ENCODE measurements at regions not wholly inside any gene's neighbourhood (a gene's known extent, or its start where the extent isn't known, plus 50 kb on each side); places are given as distances from the start of the nearest gene placed in this dataset.

DNA sequence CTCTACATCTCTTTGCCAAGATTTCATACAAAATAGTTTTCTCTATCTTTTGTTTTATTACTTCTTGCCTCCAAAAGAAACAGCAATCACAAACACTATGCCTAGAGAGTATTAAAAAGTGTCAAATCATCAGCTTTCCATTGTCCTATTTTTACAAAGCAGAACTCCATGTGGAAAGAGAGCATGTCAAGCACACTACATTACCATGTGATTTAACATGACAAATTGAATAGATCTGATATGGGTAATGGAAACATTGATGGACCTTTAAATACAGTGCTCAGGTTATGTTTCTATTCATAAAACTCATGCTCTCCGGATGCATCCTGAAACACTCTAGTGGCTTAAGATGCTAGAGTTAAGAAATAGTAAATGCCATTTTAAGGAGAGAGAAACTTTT lies 791.4 kb upstream of the CTNND2 start:
- no peaks in the 10 kb centered on the region for H3K9me3 Mint-ChIP-seq
- no peak overlapping the region for H3K4me3 Mint-ChIP-seq
- H3K27me3 Mint-ChIP-seq (ENCODE audit: low read depth) = no peaks in the 10 kb centered on the region
- no peak overlapping the region for H3K27ac Mint-ChIP-seq
- TF ChIP-seq, protein P1, sequence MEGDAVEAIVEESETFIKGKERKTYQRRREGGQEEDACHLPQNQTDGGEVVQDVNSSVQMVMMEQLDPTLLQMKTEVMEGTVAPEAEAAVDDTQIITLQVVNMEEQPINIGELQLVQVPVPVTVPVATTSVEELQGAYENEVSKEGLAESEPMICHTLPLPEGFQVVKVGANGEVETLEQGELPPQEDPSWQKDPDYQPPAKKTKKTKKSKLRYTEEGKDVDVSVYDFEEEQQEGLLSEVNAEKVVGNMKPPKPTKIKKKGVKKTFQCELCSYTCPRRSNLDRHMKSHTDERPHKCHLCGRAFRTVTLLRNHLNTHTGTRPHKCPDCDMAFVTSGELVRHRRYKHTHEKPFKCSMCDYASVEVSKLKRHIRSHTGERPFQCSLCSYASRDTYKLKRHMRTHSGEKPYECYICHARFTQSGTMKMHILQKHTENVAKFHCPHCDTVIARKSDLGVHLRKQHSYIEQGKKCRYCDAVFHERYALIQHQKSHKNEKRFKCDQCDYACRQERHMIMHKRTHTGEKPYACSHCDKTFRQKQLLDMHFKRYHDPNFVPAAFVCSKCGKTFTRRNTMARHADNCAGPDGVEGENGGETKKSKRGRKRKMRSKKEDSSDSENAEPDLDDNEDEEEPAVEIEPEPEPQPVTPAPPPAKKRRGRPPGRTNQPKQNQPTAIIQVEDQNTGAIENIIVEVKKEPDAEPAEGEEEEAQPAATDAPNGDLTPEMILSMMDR (IDR thresholded peaks at IDR 0.05; ENCODE audit: unreplicated experiment in 3 of 3) = no peak
- no peaks in the 10 kb centered on the region for H3K4me1 Mint-ChIP-seq
- H3K36me3 Mint-ChIP-seq (ENCODE audit: low read depth) = no peaks in the 10 kb centered on the region

DNA sequence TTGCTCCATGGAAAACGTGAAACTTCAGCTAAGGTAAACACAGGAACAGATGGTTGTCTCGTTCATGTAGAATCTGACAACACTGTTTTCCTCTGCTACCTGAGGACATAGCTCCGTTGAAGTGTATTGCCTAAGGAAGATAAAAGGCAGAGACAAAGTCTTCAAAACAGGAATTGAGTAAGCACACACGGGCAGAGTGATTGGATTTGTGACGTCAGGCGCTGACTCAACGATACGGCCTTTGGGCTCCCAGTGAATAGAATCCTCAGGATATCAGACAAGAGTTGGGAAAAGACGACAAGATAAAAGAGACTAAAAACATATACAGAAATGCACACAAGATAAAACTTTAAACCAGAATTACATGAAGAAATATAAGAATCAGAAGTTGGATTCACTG lies 787.1 kb upstream of the CTNND2 start:
- TF ChIP-seq, protein P1 (IDR thresholded peaks at IDR 0.05; ENCODE audit: unreplicated experiment in 3 of 3) = no peak
- Mint-ChIP-seq H3K9me3 (no peaks in the 10 kb centered on the region), H3K27me3 (ENCODE audit: low read depth) (no peaks in the 10 kb centered on the region), H3K36me3 (ENCODE audit: low read depth) (no peaks in the 10 kb centered on the region), H3K27ac (no peak overlapping the region), H3K4me1 (no peaks in the 10 kb centered on the region), H3K4me3 (no peak overlapping the region)

DNA sequence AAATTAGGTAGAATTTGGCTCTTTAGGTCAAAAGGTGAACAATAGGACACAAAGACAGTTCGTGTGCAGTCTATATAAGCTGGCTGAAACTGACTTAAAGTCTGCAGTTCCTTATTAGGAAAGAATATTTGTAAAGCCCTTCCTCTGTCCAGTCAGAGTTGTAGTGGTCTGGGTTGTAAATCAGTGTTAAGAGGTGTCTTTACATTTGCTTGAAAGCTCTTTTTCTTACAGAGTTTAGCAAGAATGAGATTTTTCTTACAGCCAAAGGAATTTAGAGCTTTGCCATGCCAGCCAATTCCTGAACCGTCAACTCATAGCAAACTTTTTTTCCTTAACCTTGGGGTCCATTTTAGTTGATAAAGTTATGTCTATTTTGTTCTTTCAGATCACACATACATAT lies 786.1 kb upstream of the CTNND2 start:
- Mint-ChIP-seq H3K4me3 (no peak overlapping the region), H3K9me3 (no peaks in the 10 kb centered on the region), H3K27ac (no peak overlapping the region), H3K27me3 (ENCODE audit: low read depth) (no peaks in the 10 kb centered on the region), H3K4me1 (no peaks in the 10 kb centered on the region), H3K36me3 (ENCODE audit: low read depth) (no peaks in the 10 kb centered on the region)
- TF ChIP-seq, protein P1 (IDR thresholded peaks at IDR 0.05; ENCODE audit: unreplicated experiment in 3 of 3) = no peak

DNA sequence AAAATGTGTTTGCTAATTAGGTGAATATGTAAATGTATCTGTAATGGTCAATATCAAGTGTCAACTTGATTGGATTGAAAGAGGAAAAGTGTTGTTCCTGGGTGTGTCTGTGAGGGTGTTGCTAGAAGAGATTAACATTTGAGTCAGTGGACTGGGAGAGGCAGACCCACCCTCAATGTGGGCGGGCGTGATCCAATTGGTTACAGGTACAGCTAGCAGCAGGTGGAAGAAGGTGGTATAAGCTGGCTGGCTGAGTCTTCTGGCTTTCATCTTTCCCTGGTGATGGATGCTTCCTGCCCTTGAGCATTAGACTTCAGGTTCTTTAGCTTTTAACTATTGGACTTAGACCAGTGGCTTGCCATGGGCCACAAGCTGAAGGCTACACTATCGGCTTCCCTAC lies 779.0 kb upstream of the CTNND2 start:
- H3K27me3 Mint-ChIP-seq (ENCODE audit: low read depth) = peaks cover 3% of the 10 kb centered on the region
- H3K27ac Mint-ChIP-seq = no peak overlapping the region
- no peaks in the 10 kb centered on the region for H3K9me3 Mint-ChIP-seq
- H3K4me3 Mint-ChIP-seq = no peak overlapping the region
- TF ChIP-seq, protein P1 (IDR thresholded peaks at IDR 0.05; ENCODE audit: unreplicated experiment in 3 of 3) = no peak
- H3K36me3 Mint-ChIP-seq (ENCODE audit: low read depth) = no peaks in the 10 kb centered on the region
- H3K4me1 Mint-ChIP-seq = no peaks in the 10 kb centered on the region

DNA sequence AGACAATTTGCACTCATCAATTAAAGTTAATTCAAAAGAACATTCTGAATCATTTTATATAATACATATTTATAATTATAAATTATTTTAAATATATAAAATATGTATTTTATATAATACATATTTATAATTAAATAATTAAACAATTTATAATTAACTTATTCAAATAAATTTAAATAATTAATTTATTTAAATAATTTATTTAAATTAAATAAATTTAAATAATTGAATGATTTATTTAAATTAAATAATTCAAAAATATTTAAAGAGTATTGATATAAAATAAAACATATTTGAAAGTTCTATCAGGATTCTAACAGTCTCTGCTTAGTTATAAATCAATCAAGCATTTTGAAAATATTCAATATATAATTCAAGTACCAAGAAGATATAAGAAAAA lies 775.5 kb upstream of the CTNND2 start:
- H3K4me3 Mint-ChIP-seq = no peak overlapping the region
- TF ChIP-seq, protein P1 (IDR thresholded peaks at IDR 0.05; ENCODE audit: unreplicated experiment in 3 of 3) = no peak
- H3K36me3 Mint-ChIP-seq (ENCODE audit: low read depth) = no peaks in the 10 kb centered on the region
- H3K9me3 Mint-ChIP-seq = no peaks in the 10 kb centered on the region
- peaks cover 3% of the 10 kb centered on the region for H3K27me3 Mint-ChIP-seq (ENCODE audit: low read depth)
- H3K27ac Mint-ChIP-seq = no peak overlapping the region
- no peaks in the 10 kb centered on the region for H3K4me1 Mint-ChIP-seq

DNA sequence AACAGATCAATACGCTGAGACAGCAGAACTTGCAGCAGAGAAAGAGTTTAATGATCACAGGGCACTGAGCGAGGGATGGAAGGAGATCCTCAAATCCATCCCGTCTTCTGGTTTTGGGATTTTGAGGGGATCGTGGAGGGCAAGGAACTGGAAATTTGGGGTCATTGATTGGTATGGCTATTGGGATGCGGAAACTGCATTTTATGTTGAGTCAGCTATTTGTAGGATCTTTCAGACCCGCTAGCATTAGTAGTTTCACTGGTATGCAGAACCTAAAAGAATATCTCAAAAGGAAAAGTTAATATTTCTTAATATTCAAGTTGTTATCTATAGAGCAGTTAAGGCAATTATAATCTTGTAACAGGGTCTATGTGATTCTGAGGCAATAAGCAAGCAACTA lies 771.7 kb upstream of the CTNND2 start:
- Mint-ChIP-seq H3K4me3 (no peak overlapping the region), H3K27ac (no peak overlapping the region), H3K27me3 (ENCODE audit: low read depth) (peaks cover 7% of the 10 kb centered on the region), H3K4me1 (no peaks in the 10 kb centered on the region), H3K36me3 (ENCODE audit: low read depth) (no peaks in the 10 kb centered on the region), H3K9me3 (no peaks in the 10 kb centered on the region)
- TF ChIP-seq, protein P1 (IDR thresholded peaks at IDR 0.05; ENCODE audit: unreplicated experiment in 3 of 3) = no peak

Measured in nephron (organoid).